ENCODE measurements at regions not wholly inside any gene's neighbourhood (a gene's known extent, or its start where the extent isn't known, plus 50 kb on each side); places are given as distances from the start of the nearest gene placed in this dataset.
"Not testable (repeated sequence)": the region's sequence is repeated elsewhere in the genome, so short reads cannot be mapped to it uniquely, and the experiment has no call there.

DNA sequence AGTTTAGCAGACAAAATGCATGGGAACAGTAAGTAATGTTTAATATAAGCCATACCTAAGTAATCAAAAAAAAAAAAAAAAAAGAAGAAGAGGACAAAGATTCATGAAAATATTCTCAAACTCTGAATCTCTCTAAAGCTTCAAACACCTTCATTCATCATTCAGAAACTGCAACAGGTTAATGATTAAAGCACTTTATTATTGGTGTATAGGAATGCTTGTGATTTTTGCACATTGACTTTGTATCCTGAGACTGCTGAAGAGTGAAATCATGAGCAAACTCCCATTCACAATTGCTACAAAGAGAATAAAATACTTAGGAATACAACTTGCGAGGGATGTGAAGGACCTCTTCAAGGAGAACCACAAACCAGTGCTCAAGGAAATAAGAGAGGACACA, 278.4 kb upstream of the DCN start:
- no peak for DNase-seq (ENCODE audit: low read depth, low spot score)

DNA sequence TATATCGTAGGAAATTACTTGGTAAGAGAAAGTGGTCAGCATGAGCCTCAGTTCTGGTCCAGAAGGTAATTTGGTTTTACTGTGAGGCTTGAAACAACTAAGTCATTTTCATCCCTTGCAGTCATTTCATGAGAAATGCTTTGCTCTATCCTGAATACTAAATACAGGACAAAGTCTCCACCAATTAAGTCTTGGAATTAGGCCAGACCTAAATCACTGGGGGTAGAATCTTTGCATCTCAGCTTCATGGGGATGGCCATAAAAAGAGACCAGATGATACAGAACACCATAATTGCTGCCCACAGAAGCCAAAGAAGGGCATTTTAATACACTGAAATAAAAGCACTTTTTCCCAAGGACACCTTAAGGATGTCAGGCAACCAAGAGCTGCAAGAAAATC, 277.9 kb upstream of the DCN start:
- no peak for DNase-seq (ENCODE audit: low read depth, low spot score)

- DNase-seq (ENCODE audit: low read depth, low spot score), result no peak
Observed at GRCh38 chr12:91455321-91455720, 272.7 kb upstream of the DCN start.

DNA sequence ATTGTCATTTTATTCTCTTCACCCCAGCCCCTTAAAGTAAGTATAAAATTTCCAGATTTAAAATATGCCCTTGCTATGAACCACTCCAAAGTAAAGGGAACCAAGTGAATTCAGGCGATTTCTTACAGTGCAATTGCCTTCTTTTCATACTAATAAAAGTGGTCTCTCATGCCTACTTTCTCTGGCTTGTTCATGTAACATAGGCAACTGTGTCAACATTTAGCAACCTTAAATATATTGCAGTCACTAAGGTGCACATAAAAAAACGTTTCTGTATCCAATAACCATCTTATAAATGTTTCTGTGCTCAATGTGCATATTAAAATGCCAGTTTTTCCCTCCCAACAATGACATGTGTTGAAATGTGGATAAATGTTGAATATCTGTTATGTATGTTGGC, 271.6 kb upstream of the DCN start:
- DNase-seq (ENCODE audit: low read depth, low spot score), result no peak

DNA sequence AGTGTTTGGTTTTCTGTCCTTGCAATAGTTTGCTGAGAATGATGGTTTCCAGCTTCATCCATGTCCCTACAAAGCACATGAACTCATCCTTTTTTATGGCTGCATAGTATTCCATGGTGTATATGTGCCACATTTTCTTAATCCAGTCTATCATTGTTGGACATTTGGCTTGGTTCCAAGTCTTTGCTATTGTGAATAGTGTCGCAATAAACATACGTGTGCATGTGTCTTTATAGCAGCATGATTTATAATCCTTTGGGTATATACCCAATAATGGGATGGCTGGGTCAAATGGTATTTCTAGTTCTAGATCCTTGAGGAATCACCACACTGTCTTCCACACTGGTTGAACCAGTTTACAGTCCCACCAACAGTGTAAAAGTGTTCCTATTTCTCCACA, 269.8 kb upstream of the DCN start:
- DNase-seq (ENCODE audit: low read depth, low spot score), result not testable (repeated sequence)

DNA sequence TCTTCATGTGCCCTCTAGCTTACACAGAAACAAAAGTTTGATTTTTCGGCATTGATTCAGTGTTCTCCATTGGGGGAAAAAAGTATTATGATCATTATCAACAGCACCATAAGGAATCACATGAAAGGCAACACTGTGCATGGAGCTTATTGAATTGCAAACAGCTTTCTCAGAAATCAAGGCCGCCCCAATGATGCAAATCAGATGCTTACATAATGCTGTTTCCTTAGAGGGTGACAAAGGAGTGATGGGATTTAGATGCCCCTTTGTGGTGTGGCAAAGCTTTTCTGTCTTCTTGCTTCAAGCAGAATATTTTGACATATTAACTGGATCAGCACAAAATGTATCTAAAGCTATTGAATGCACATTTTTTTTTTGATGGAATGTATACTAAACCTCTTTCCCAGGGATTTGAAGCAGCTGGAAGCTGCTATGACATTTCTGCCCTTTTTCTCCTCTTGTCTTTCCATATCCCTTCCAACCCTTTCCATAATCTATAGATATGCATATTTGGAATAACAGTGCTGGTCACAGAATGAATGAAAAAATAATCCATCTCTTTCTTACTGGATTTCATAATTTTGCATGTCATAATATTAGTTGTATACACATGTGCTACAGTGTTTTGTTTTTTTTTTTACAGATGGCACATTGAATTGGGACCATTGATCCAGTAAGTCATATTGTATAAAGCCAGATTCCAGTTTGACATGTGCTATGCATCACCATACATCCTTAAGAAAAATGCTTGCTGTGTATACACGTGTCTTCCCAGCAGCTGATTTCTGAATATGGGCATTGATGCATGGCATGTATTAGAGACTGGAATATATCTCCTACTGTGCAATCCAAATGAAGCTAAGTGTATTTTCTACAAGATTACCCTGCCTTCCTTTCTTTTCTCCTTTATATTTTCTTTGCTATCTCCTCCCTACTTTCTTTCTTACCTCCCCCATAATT, 259.7 kb upstream of the DCN start:
- DNase-seq (ENCODE audit: low read depth, low spot score), result no peak

- DNase-seq (ENCODE audit: low read depth, low spot score), result no peak
Observed at GRCh38 chr12:91441246-91441645, 258.6 kb upstream of the DCN start.

- DNase-seq (ENCODE audit: low read depth, low spot score), result no peak
Observed at GRCh38 chr12:91434081-91434480, 251.5 kb upstream of the DCN start.

GRCh38 chr12:91432755-91433154, 250.1 kb upstream of the DCN start:
- no peak for DNase-seq (ENCODE audit: low read depth, low spot score)

DNA sequence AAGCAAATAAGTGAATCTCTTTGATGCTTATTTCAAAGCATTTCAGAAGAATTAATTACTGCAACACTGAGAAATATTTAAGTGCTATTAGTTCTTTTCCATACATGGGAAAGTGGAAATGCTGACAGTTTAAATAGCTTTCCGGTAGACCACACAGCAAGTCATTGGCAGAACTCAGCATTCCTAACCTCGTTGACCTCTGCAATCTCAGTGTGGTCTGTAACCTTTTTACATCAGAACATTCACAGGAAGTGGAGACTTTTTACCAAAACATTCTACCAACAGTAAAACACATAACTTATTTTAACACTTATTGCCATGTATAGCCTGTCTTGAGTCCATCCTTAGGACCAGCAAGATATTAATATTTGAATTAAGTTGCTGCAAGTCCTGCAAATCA, 249.5 kb upstream of the DCN start:
- DNase-seq (ENCODE audit: low read depth, low spot score), result no peak

DNA sequence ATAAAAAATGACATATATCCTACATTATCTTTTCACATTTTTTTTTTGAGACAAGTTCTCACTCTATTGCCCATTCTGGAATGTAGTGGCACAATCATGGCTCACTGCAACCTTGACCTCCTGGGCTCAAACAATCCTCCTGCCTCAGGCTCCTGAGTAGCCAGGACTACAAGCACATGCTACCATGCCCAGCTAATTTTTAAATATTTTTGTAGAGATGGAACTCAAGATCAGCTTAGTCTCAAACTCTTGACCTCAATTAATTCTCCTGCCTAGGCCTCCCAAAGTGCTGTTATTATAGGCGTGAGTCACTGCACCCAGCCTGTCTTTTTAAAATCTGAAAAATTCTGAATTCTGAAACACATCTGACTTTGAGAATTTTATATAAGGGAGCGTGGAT, 241.9 kb upstream of the DCN start:
- no peak for DNase-seq (ENCODE audit: low read depth, low spot score)

DNA sequence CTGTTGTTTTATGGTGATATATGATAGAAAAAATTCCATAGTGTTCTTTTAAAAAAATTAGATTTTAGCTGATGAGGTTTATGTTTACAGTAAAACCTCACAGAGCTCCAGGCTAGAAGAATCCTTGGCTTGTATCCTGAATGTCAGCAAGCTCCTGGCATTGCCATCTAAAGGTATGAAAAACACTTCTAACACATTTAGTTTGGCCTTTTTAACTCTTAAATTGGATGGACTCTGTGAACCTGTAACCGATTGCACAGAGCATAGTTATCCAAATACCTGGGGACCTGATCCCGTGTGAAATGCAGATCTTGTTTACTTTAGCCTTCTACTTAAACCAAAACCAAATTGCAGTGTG, 241.1 kb upstream of the DCN start:
- DNase-seq (ENCODE audit: low read depth, low spot score), result no peak

GRCh38 chr12:91422811-91423692, 240.4 kb upstream of the DCN start:
- DNase-seq (ENCODE audit: low read depth, low spot score), result no peak

DNA sequence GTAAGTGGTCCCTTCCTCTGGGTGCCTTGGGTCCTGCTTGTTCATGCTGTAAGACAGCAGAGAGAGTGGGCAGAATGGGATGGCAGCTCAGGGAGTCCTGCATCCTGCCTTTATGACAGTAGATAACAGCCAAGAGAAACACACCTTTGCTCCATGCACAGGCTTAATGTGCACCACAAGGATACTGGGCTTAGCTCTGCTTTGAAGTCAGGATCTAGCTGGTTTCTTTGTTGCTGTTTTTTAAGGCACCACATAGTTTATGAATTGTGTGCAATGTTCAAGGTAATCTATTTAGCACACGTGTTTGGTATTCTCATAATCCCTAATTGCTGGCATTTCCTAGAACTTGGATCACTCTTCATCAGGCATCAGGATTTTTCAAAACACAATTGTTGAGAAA, 239.5 kb upstream of the DCN start:
- no peak for DNase-seq (ENCODE audit: low read depth, low spot score)

- no peak for DNase-seq (ENCODE audit: low read depth, low spot score)
Observed at GRCh38 chr12:91419809-91420208, 237.2 kb upstream of the DCN start.

- DNase-seq (ENCODE audit: low read depth, low spot score), result no peak
Observed at GRCh38 chr12:91418221-91419090, 235.8 kb upstream of the DCN start.

DNA sequence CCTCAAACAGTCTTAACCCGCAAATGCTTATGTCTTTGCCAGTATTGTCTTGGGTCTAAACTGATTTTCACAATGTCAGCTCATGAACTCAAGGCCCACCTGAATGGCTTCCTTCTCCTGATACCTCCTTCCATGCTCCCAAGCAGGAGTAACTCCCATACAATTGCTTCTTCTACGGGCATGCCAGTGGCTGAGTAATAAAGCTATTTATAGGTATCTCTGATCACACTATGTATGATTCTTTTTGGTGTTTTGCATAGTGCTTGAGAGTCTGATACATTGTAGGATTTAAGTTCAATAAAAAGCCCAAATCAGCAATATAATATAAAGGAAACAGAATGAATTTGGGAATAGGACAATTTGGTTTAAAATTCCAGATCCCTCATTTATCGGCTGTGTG, 235.0 kb upstream of the DCN start:
- no peak for DNase-seq (ENCODE audit: low read depth, low spot score)

GRCh38 chr12:91414636-91415035, 232.0 kb upstream of the DCN start:
- DNase-seq (ENCODE audit: low read depth, low spot score), result no peak

- no peak for DNase-seq (ENCODE audit: low read depth, low spot score)
Observed at GRCh38 chr12:91413581-91414546, 231.2 kb upstream of the DCN start.

DNA sequence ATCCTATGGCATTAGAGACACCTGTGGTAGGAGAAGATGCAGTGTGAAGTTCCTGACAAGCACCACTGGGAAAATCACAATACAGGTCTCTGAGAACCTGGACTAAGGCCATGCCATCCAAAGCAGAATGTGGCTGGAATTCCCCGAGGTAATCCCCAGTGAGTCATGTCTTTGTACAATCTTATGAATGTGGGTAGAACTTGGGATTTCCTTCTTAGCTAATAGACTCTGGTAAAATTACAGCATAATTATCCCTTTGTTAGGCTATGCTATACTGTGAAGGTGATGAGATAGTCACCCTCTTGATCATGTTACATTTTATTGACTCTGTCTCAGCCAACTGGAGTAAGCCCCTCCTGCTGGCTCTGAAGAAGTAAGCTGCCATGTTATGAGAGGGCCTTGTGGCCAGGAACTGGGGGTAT, 224.3 kb upstream of the DCN start:
- DNase-seq (ENCODE audit: low read depth, low spot score), result peak; percentile 8

- no peak for DNase-seq (ENCODE audit: low read depth, low spot score)
Observed at GRCh38 chr12:91404441-91404840, 221.8 kb upstream of the DCN start.
